Right renal cortex interstitium (tissue), 3 donors: ENCODE measurements at regions not wholly inside any gene's neighbourhood (a gene's known extent, or its start where the extent isn't known, plus 50 kb on each side); places are given as distances from the start of the nearest gene placed in this dataset.
"Not testable (repeated sequence)": the region's sequence is repeated elsewhere in the genome, so short reads cannot be mapped to it uniquely, and the experiment has no call there.

ENCODE experiments used
- DNase-seq, 3 donors: peaks; one replicate each; pipeline ENCODE4 v3.0.0-alpha.2; 2013; ENCODE audit warnings: low read depth in 3 of 3, low spot score in 2 of 3

DNA sequence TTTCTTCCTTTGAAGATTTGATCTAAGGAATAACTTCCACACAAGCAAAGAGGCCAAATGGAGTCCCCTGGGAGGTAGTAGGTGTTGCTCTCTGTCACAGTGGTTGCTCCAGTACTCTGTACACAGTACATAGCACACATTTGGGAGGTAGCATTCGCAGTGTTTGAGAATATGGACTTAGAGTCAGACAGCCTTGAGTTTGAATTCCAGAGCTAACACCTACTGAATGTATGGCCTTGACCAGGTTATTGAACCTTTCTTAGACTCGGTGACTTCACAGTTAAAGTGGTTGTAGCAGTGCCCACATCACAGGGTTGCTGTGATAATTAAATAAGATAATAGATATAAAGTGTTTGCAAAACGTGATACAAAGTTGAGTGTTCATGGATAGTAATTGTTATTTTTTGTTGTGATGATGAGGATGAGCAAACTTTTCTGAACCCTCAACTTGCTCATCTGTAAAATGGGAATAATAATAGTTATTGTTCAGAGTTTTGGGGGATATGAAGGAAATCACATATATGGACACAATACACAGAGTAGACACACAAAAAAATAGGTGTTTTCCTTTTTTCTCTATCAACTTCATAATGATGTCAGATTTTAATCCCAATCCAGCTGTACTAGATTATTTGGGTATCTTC, 271.6 kb upstream of the CRY1 start:
- no peak for DNase-seq

DNA sequence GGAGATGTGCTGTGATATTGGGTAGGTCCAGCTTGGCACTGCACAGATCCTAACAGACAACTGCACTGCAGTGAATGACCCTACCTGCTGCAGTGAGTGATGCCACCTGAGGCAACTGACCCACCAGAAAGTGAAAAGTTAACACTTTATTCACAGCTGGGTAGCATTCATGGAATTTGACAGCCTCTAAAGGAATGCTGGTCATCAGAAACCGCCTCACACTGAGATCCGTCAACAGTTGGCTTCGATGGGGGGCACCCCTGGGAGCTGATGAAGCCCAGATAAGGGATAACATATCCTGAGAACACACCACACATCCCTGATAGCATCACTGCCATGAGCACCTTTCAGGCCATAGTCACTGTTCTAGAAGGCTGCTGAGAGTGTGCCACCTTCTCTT, 272.4 kb upstream of the CRY1 start:
- no peak for DNase-seq

DNA sequence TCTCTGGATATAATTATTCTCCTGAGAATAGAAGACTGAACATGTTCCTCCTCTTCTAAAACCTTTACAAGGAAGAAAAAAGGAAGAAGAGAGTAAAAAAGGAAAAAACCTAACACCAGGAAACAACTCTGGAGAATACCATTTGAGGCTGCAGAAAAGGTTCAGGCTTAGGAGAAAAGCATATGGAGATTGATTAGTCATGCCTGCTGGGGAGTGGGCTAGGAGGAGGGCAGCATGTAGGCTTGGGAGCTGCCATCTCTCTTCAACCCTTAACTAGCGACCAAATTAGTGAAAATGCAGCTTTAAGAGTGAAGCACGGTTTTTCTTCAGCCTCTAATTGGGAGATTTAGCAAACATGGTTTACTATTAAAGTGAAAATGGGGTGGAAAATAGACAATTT, 273.0 kb upstream of the CRY1 start:
- no peak for DNase-seq

DNA sequence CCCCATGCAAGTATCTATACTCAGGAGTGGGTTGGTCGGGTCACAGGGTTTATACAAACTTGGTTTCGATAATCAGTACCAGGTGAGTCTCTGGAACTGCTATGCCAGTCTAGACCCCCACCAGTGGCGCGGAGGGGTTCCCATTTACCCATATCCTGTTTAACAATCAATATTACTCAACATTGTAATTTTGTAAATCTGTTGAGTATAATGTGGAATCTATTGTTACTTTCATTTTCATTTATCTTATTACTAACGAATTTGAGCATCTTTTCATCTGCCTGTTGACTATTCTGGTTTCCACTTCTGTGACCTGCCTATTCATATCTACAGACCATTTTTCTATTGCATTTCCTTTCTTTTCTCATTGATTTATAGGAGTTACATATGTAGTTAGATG, 275.2 kb upstream of the CRY1 start:
- no peak for DNase-seq

DNA sequence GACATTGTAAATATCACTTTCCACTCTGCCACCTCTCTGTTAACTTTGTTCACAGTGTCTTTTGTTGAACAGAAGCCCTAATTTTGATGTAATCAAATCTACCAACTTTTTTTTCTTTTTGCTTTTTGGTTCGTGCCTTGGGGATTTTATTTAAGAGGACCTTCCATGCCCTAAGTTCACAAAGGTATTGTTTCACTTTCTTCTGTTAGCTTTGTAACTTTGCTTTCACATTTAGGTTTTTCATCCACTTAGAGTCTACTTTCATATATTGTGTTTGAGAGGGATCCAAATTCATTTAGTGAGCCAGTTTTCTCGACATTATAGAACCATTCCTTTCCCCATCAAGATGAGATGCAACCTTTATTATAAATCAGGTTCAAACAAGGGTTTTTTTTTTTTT, 275.7 kb upstream of the CRY1 start:
- no peak for DNase-seq

DNA sequence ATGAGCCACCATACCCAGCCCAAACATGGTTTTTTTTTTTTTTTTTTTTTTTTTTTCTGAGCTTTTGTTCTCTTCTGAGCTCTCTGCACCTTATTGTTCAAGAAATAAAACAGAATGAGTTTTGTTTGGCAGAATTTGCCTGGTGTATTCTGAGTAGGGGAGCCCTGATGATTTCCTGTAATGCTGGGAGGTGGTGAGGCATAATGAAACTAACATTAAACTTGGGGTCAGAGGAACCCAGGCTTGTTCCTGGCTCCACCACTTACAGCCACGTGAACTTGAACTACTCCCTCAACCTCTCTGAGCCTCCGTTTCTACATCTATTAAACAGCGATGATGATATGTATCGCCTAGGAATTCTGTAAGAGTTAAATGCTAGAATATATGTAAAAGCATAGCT, 276.3 kb upstream of the CRY1 start:
- no peak for DNase-seq

DNA sequence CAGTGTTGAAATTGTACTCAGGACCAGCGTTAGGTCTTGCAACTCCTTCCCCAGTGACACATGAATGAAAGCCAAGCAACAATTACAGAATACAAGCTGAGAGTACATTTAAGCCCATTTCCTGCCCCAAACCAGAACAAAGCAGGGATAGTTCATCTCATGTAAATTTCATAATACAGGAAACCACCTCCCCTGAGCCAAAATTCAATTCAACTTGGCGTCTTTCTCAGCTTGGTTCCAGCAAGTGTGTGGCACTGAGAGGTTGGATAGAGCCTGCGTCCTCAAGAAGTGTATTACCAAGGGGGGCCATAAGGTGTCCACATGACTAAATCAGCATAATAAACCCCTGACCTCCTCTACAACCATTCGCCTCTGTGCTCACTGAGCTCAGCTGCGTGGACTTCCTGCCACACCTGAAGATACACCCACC, 278.9 kb upstream of the CRY1 start:
- no peak for DNase-seq

DNA sequence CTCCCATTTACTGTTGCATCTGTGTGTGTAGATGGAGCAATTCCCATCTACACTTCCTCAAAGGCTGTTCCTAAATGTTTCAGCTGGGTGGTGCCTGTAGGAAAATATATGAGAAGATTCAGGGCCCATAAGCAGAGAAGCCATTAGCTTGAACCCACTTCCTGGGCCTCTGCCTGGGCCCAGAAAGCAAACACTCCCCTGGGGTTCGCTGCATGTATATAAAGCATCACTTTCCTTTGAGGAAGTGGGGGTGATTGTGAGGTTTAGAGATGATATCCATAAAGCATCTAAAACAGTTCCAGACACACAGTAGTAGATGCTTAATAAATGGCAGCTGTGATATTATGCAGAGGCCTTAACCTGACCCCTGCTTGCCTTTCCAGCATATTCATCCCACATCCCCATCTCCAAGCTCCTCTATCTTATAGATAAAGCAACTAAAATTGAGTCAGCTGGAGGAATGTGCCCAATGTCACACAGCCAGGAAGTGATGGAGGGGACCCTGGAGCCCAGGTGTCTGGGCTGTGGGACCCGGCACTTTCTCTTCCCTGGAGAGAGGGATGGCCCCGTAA, 280.0 kb upstream of the CRY1 start:
- DNase-seq, result no peak

DNA sequence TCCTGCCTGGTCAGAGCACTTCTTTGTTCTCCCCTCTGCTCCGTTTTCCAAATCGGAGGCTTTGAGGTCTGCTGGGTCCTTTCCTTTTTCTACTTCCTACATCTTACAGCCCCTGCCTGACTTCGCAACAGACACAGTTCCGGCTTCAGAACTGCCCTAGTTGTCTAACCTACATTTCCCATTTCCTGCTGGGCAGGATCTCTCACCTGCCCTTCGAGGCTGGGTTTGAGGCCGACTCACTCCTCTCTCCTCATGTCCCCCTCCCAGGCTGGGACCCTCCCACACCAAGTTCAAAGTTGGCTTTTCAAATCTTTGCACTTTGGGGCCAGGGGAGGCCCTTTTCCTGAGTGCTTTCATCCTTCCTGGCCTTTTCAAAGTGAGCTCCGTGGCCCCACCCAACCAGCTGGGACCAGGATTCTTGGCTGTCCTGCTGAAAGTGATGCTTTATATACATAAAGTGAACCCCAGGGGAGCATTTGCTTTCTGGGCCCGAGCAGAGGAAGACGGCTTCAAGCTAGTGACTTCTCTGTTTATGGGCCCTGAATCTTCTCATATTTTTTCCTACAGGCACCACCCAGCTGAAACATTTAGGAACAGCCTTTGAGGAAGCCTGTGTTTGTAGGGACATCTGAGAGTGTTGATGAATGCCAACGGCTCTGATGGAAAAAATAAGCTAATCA, 281.0 kb upstream of the CRY1 start:
- no peak for DNase-seq

DNA sequence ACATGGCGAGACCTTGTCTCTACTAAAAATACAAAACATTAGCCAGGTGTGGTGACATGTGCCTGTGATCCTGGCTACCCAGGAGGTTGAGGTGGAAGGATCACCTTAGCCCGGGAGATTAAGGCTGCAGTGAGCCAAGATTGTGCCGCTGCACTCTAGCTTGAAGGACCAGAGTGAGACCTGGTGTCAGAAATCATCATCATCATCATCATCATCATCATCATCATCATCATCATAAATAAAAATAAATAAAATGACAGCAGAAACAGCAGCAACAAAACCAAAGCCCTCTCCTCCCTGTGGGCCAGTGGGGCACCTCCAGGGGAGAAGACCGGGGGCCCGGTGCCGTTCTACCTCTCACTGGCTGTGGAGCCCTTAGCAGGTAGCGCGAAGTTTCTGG, 281.9 kb upstream of the CRY1 start:
- DNase-seq, result no peak

DNA sequence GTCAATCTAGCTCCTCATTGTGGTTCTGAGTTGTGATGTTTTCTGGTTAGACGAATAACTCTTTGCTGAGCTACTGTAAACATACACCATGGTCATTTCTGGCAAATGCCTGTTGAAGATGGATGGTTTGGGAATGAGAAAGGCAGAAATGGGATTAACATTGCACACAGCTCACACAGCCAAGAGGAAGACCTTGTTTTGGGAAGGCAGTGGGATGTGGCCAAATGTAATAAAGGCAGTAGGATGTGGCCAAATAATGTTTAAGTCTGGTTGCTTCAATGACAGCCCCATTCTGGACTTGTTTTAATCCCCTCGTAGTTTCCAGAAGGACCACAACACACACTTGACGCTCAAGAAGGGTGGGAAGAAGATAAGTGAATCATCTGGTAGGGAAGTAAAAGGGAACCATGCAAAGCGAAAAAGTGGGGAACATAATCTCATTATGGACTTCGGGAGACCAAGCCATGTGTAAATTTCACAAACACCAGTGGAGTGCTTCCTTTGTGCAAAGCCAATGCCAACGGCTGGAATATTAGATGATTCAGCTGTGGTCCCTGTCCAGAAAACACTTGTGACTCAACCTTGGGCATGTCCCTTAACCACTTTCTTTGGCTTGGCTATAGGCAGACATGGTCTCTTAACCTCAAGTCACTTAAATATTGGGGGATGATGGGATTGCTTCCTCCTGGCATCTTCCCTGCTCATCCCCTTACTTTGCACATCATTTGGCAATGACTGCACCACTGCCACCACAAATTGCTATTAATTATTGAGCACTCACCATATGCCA, 284.4 kb upstream of the CRY1 start:
- no peak for DNase-seq

DNA sequence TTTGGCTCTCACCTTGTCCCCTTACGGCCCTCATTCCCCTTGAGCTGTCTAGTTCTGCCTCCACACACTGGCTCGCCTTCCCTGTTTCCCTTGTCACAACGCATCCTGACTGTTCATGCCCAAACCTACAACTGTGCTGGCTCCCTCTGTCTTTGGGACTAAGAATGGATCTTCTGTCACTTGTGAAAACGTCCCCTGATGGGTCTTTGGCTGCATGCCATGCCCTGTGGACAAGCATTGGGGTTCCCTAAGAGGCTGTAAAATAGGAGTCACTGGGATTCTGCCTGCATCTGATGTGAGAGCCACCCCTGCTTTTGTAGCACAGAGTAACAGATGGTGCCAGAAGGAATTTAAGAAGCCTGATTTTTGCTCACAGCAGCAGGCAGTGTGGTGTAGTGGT, 285.3 kb upstream of the CRY1 start:
- no peak for DNase-seq

DNA sequence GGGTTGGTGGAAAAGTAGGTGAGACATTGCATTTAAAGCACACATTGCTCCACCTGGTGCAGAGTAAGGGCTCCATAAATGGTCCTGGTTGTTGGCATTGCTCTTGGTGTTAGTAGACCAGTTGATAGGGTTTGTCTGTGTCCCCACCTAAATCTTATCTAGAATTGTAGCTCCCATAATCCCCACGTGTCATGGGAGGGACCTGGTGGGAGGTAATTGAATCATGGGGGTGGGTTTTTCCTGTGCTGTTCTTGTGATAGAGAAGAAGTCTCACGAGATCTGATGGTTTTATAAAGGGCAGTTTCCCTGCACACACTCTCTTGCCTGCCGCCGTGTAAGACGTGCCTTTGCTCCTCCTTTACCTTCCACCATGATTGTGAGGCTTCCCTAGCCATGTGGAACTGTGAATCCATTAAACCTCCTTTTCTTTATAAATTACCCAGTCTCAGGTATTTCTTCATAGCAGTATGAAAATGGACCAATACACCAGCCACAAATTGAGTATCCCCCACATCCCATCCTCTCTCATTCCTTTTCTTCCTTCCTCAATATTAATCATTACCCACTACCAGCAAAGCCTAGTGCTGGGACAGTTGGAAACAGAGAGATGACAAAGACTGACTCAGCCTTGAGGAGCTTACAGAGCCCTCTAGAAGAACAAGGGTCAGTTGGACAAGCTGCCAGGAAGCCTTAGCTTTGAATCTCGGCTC, 285.9 kb upstream of the CRY1 start:
- not testable (repeated sequence) for DNase-seq

DNA sequence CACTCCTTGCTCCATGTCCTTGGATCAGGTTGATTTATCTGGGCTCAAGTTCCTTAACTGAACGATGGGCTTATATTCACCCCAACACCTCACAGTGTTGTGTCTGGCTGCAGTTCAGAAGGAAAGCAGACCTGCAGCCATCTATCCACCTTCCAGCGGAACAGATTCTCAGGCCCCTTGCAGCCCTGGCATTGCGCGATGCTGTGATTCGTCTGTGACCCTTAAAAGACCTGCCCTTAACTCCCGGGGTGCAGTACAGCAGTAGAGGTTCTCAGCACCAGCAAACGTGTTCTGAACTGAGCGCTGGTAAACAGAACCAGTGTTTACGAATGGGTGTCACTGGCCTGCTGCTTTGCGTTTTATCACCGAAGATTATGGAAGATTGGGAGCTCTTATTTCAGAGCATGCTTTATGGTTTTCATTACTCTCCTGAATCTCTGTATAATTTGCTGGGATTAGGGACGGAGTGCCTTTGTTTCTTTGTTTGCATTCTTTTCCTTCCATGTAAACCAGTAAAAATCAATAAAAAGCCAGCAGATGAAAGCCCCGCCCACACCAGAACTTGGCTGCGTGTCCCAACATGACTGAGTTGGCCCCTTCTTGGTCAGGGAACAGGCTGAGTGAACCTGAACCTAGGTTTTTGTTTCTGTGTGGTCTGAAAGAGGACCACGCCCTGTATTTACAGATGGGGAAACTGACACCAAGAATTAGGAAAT, 286.7 kb upstream of the CRY1 start:
- no peak for DNase-seq

DNA sequence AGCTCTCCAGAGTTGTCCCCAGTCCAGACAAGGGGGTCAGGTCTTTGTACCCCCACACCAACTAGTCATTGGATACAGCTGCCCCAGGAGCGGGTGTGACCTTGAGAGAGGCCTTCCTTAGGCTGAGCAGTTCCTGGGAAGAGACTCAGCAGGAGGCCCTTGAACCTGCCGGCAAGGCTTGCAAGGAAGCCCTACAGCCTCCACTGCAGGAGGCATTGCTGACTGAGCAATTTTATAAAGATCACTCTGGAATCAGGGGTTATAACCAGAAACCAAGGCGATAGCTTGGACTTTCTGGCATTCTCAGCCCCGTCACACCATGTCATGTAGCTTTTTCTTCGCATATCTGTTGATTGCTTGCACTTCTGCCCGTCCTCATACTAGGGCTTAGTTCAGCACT, 291.3 kb upstream of the CRY1 start:
- DNase-seq, result no peak

DNA sequence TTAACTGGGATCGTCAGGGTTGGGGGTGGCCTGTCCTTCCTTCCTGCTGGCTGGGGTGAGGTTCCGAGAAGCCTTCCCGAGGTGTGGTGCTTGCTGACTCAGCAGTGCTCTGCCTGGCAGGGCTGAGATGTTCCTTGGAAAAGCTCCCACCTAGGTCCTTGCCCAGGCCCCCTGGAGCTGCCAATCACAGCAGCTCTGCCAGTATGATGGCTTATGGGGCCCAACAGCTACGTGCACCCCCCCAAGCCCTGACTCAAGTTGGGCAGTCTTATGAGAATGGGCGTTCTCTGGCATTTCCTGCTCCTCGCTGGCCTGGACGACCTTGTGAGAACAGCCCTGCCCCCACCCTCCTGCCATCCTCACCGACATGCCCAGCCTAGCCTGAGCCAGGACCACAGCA, 292.2 kb upstream of the CRY1 start:
- DNase-seq, result no peak

DNA sequence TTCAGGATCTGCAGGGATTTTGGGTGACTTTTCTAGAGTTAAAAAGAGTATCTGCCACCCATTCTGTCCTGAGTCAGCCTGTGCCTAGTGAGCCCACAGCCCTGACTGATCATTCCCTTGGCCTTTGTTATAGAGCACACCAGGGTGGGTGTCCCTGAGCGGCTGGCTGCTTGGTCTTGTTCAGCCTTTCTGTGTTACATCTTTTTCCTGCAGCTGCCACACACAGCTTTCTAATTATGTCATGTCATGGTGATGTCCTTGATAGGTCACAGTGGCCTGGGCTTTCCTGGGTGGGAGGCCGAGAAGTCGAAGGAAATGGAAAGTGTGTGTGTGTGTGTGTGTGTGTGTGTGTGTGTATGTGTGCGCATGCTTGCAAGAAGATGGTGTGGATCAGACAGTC, 293.2 kb upstream of the CRY1 start:
- no peak for DNase-seq

DNA sequence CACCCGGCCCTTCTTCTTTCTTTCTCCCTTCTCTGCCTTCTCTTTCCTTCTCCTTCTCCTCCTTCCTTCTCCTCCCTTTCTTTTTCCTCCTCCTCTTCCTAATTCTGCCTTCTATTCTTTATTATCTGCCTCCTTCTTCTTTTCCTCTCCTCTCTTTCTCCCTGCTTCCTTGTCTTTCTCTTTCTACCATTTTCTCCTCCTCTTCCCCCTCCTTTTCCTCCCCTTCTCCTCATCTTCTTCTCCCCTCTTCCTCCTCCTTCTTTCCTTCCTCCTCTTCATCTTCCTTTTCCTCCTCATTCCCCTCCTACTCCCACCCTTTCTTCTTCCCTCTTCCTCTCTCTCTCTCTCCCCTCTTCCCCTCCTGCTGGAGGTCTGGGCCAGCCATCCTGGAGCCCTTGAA, 294.9 kb upstream of the CRY1 start:
- no peak for DNase-seq

DNA sequence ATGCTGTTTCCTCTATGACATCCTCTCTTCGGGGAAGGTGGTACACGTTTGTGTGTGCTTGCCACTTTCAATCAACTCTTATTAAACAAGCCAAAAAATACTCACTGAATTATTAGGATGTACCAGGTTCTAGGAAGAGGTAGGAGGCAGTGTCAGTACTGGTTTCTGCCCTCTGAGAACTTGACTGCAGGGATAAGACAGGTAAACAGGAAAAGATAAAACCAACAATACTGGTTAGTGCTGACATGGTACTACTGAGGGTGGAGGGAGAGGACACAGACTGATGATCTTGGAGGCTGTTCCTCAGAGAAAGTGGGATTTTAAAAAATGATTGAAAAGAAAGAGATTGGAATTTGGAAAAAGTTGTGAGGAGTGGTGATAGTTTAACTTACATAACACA, 295.2 kb upstream of the PWP1 start:
- no peak for DNase-seq

DNA sequence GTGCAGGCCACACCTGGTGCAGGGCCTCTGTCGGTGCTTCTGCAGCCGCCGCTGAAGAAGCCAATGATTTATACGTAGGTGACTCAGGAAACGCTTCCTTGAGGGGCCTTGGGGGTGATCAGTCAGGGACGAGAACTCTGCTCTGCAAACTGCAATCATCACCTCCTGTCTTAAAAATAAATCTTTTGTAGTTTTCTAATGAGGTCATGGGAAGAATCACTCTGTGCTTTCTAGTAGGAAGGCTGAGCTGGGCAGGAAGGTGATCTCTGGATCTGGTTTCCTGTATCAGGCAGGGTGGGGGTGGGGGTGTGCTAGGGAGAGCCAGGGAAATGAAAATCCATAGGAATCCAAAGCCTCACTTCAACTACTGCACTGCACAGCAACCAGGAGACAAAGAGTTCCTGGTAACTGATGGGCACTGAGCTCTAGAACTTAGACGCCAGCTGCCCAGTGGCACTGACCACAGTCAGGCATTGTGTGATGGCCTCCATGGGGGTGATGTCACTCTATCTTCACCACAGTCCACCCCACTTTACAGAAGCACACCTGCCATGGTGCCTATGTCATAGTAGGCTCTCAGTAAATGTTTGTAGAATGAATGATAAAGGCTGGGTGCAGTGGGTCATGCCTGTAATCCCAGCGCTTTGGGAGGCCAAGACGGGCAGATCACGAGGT, 292.4 kb upstream of the PWP1 start:
- no peak for DNase-seq
